Mucosa of descending colon (tissue), 3 donors: ENCODE measurements at regions not wholly inside any gene's neighbourhood (a gene's known extent, or its start where the extent isn't known, plus 50 kb on each side); places are given as distances from the start of the nearest gene placed in this dataset.

Source experiments
- ATAC-seq: fragments of 200-7000 bp; cut with Tn5 transposase; one replicate; pipeline ENCODE4 v1.9.1; 2020; ENCODE audit warnings: mild to moderate bottlenecking, moderate library complexity
- DNase-seq, 3 donors: peaks; one replicate each; pipeline ENCODE4 v3.0.0-alpha.2; 2020
- H3K36me3 ChIP-seq: fragments of 200-600 bp; one replicate; pipeline ENCODE4 v1.8.0; 2021; ENCODE audit warnings: low read depth, mild to moderate bottlenecking
- H3K4me1 ChIP-seq: fragments of 200-600 bp; one replicate; pipeline ENCODE4 v1.8.0; 2021; ENCODE audit warnings: low read depth, mild to moderate bottlenecking
- H3K4me3 ChIP-seq: fragments of 200-600 bp; one replicate; pipeline ENCODE4 v1.8.0; 2021; ENCODE audit warnings: mild to moderate bottlenecking
- H3K9me3 ChIP-seq: fragments of 200-600 bp; one replicate; pipeline ENCODE4 v1.8.0; 2021; ENCODE audit warnings: mild to moderate bottlenecking
- CTCF ChIP-seq: fragments of 200-600 bp; IDR thresholded peaks from one replicate; pipeline ENCODE4 v1.8.0; 2022; ENCODE audit warnings: antibody characterized with exemption, mild to moderate bottlenecking
- intact Hi-C, 2 donors: fragments of 100-400 bp; cut with DNase I in 1 of 2; cut with micrococcal nuclease in 1 of 2; formaldehyde crosslinking; loops; one replicate each; pipeline versions ENCODE4 v1.11.0 to v1.11.1; 2022; cut with DNase I, micrococcal nuclease
- donor health status: DM: no; HTN: no; CAD: no; lungs with moderate emphysema.
- donor health status: DM: no; HTN: no; CAD: no.
- donor health status: DM: no; HTN: yes; CAD: no.

DNA sequence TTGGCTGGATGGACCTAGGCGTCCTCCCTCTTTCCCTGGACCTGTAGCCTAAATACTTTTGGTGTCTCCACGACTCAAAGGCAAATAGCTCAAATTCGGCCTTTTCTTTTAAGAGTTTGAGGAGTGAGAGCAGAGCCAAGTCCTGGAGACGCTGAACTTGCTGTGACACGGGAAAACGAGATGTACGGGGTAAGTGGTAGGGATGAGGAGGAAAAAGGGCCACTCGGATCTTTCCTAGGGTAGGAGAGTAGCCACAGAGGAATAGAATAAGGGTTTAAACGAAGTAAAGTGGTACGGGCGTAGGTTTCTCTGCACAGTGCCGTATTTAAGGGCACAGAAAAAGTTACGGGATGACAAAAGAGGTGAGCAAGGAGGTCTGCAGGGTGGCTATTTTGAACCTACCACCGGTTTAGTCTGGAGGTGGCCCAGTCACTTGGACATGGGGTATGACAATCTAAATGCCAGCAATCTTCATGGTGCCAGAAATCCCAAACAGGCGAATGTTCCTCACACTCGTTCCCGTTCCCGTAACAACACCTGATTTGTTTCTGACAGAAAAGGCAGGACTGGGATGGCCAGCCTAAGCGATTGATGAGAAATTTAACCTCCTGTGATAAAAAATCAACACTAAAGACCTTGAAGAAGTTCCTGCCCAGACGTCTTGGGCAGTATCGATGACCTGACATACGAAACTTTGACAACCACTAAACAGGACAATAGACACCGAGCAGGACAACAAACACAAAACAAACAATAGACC, 149.3 kb downstream of the TRIM27 start:
- H3K36me3 ChIP-seq: no peaks in the 10 kb centered on the region
- DNase-seq: no peak
- no peaks in the 10 kb centered on the region for H3K4me1 ChIP-seq
- intact Hi-C loops: no loop called here
- no peak for ATAC-seq
- H3K4me3 ChIP-seq: no peak overlapping the region
- no peak for TF ChIP-seq CTCF
- H3K9me3 ChIP-seq: no peaks in the 10 kb centered on the region

DNA sequence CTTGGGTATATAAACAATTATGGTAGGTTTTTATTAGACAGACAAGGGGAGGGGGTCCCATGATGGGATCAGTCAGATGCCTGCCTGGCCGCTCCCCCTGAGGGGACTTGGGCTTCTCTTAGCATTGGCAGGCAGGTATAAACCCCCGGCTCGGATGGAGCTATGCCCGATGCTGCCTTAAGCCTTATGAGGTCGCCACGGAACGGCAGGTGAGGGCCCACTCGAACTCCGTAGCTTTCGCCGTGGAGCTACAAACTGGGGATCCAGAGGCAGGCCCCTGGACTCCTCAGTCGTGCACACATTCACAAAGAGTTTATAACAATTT, 148.8 kb downstream of the TRIM27 start:
- TF ChIP-seq CTCF: no peak
- no peak overlapping the region for H3K4me3 ChIP-seq
- H3K9me3 ChIP-seq: no peaks in the 10 kb centered on the region
- intact Hi-C loops: no loop called here
- H3K4me1 ChIP-seq: no peaks in the 10 kb centered on the region
- no peaks in the 10 kb centered on the region for H3K36me3 ChIP-seq
- DNase-seq (no peak), ATAC-seq (no peak)

DNA sequence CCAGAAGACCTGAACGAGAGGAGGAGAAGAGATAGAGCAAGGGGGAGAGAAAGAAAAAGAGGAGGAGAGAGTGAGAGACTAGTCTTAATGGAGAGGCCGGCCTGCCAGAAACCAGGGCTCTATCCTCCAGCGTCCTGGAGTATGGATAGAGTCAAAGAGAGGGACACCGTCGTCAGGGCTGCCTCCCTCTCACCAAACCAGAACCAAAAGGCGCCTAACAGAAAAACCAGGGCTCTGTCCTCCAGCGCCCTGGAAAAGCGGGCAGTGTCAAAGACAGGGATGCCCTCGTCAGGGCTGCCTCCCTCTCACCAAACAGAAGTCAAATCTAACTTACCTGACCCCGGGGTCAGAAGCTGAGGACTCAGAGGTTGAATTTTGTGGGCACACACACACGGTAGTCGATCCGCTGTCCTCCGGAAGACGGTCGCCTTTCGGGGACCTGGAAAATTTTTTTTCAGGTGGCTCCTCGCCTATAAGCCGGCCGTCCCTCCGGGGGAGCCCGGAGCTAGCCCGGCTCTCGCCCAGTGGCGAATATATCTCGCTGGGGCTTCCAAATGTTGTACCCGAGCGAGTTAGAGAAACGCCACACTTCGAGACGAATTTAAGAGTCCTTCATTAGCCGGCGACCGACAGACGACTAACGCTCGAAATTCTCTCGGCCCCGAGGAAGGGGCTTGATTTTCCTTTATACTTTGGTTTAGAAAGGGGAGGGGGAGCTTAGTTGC, 148.2 kb downstream of the TRIM27 start:
- intact Hi-C loops: no loop called here
- Histone ChIP-seq H3K4me1 (no peaks in the 10 kb centered on the region), H3K36me3 (no peaks in the 10 kb centered on the region), H3K9me3 (no peaks in the 10 kb centered on the region), H3K4me3 (no peak overlapping the region)
- TF ChIP-seq CTCF: no peak
- no peak for DNase-seq
- no peak for ATAC-seq

- Histone ChIP-seq H3K9me3 (no peaks in the 10 kb centered on the region), H3K4me1 (no peaks in the 10 kb centered on the region), H3K36me3 (no peaks in the 10 kb centered on the region), H3K4me3 (no peak overlapping the region)
- TF ChIP-seq CTCF: no peak
- DNase-seq (no peak), ATAC-seq (no peak)
- intact Hi-C loops: no loop called here
Measured at GRCh38 chr6:28776269-28777146, 147.3 kb downstream of the TRIM27 start.

GRCh38 chr6:28777147-28777461, 146.7 kb downstream of the TRIM27 start:
- DNase-seq (no peak), ATAC-seq (no peak)
- no peaks in the 10 kb centered on the region for H3K36me3 ChIP-seq
- H3K9me3 ChIP-seq: no peaks in the 10 kb centered on the region
- intact Hi-C loops: no loop called here
- no peak overlapping the region for H3K4me3 ChIP-seq
- H3K4me1 ChIP-seq: no peaks in the 10 kb centered on the region
- TF ChIP-seq CTCF: no peak
